HUES6 (cell line): ENCODE measurements at regions not wholly inside any gene's neighbourhood (a gene's known extent, or its start where the extent isn't known, plus 50 kb on each side); places are given as distances from the start of the nearest gene placed in this dataset.
"Not testable (repeated sequence)": the region's sequence is repeated elsewhere in the genome, so short reads cannot be mapped to it uniquely, and the experiment has no call there.

Source experiments
- H3K27ac ChIP-seq: 2 replicates; pipeline ENCODE4 v1.7.0; 2013; ENCODE audit warnings: low read depth, mild to moderate bottlenecking, low read length, inconsistent platforms
- H3K27me3 ChIP-seq: 2 replicates; pipeline ENCODE4 v1.6.1; 2013; ENCODE audit warnings: low read length; ENCODE audit not compliant: control insufficient read depth, insufficient read depth
- H3K36me3 ChIP-seq: 2 replicates; pipeline ENCODE4 v1.6.1; 2013; ENCODE audit warnings: low read length; ENCODE audit not compliant: control insufficient read depth, insufficient read depth
- H3K4me1 ChIP-seq: 2 replicates; pipeline ENCODE4 v1.6.1; 2013; ENCODE audit warnings: low read length; ENCODE audit not compliant: control insufficient read depth, insufficient read depth
- H3K4me3 ChIP-seq: 2 replicates; pipeline ENCODE4 v1.5.1; 2013; ENCODE audit warnings: low read depth, low read length
- H3K9ac ChIP-seq: one replicate; pipeline ENCODE4 v1.6.1; 2013; ENCODE audit warnings: mild to moderate bottlenecking, low read length
- H3K9me3 ChIP-seq: 2 replicates; pipeline ENCODE4 v1.6.1; 2013; ENCODE audit warnings: low read depth, low read length; ENCODE audit not compliant: control insufficient read depth, insufficient read depth

- not testable (repeated sequence) for H3K36me3 ChIP-seq, H3K27me3 ChIP-seq, H3K9me3 ChIP-seq, H3K4me1 ChIP-seq, H3K9ac ChIP-seq, H3K27ac ChIP-seq, H3K4me3 ChIP-seq
Observed at GRCh38 chr7:16250655-16251054, 170.7 kb downstream of the CRPPA start.

DNA sequence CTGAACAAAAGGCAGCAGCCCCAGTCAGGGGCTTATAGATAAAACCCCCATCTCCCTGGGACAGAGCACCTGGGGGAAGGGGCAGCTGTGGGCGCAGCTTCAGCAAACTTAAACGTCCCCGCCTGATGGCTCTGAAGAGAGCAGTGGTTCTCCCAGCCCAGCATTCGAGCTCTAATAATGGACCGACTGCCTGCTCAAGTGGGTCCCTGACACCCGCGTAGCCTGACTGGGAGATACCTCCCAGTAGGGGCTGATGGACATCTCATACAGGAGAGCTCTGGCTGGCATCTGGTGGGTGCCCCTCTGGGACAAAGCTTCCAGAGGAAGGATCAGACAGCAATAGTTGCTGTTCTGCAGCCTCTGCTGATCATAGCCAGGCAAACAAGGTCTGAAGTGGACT is 172.1 kb downstream of the CRPPA start:
- not testable (repeated sequence) for H3K27ac ChIP-seq, H3K4me1 ChIP-seq, H3K27me3 ChIP-seq, H3K4me3 ChIP-seq, H3K9me3 ChIP-seq, H3K36me3 ChIP-seq, H3K9ac ChIP-seq

DNA sequence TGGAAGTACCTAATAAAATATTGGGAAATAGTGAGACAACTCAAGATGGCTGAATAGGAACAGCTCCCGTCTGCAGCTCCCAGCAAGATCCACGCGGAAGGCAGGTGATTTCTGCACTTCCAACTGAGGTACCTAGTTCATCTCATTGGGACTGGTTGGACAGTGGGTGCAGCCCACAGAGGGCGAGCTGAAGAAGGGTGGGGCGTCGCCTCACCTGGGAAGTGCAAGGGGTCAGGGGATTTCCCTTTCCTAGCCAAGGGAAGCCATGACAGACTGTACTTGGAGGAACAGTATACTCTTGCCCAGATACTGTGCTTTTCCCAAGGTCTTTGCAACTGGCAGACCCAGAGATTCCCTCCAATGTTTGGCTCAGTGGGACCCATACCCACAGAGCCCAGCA is 172.8 kb downstream of the CRPPA start:
- not testable (repeated sequence) for H3K9me3 ChIP-seq, H3K27ac ChIP-seq, H3K36me3 ChIP-seq, H3K9ac ChIP-seq, H3K27me3 ChIP-seq, H3K4me1 ChIP-seq, H3K4me3 ChIP-seq

- H3K27ac ChIP-seq: no peak overlapping the region
- no peak overlapping the region for H3K9ac ChIP-seq
- H3K27me3 ChIP-seq: no peaks in the 10 kb centered on the region
- no peaks in the 10 kb centered on the region for H3K36me3 ChIP-seq
- H3K4me3 ChIP-seq: no peak overlapping the region
- no peaks in the 10 kb centered on the region for H3K4me1 ChIP-seq
- no peaks in the 10 kb centered on the region for H3K9me3 ChIP-seq
Observed at GRCh38 chr7:16244469-16244868, 176.9 kb downstream of the CRPPA start.

DNA sequence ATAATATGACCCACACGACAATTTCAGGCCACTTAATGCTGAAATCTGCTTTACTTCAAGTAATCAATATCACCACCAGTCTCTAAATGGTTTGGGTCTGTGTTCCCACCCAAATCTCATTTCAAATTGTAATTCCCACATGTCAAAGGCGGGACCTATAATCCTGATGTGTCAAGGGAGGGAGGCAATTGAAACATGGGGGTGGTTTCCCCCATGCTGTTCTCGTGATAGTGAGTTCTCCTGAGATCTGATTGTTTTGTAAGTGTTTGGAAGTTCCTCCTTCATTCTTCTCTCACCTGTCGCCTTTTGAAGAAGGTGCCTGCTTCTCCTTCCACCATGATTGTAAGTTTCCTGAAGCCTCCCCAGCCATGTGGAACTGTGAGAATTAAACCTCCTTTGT is 178.4 kb downstream of the CRPPA start:
- no peak overlapping the region for H3K4me3 ChIP-seq
- no peak overlapping the region for H3K9ac ChIP-seq
- H3K27me3 ChIP-seq: no peaks in the 10 kb centered on the region
- no peak overlapping the region for H3K27ac ChIP-seq
- no peaks in the 10 kb centered on the region for H3K4me1 ChIP-seq
- no peaks in the 10 kb centered on the region for H3K36me3 ChIP-seq
- no peaks in the 10 kb centered on the region for H3K9me3 ChIP-seq

DNA sequence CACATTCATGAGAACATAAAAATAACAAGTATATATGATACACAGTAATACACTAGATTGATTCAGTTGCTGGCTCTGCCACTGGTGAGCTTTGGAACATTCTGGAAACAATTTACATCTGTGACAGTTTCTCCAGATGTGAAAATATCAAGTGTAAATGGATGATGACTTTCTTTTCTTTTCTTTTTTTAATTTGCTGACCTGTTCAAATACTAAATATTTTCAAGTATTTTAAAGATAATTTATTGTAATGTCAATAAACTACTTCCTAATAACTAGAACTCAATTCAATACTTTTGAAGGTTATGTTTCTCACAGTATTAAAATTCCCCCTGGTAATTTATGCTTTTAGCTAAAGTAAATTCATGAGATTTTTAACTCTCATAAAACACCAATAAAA is 180.3 kb downstream of the CRPPA start:
- H3K9me3 ChIP-seq: no peaks in the 10 kb centered on the region
- no peaks in the 10 kb centered on the region for H3K4me1 ChIP-seq
- no peaks in the 10 kb centered on the region for H3K27me3 ChIP-seq
- no peak overlapping the region for H3K4me3 ChIP-seq
- no peak overlapping the region for H3K9ac ChIP-seq
- H3K36me3 ChIP-seq: no peaks in the 10 kb centered on the region
- H3K27ac ChIP-seq: no peak overlapping the region

GRCh38 chr7:16236381-16236780 is 185.0 kb downstream of the CRPPA start:
- Histone ChIP-seq H3K4me1 (no peaks in the 10 kb centered on the region), H3K9ac (no peak overlapping the region), H3K4me3 (no peak overlapping the region), H3K36me3 (no peaks in the 10 kb centered on the region), H3K27ac (no peak overlapping the region), H3K9me3 (peaks cover 4% of the 10 kb centered on the region), H3K27me3 (no peaks in the 10 kb centered on the region)

DNA sequence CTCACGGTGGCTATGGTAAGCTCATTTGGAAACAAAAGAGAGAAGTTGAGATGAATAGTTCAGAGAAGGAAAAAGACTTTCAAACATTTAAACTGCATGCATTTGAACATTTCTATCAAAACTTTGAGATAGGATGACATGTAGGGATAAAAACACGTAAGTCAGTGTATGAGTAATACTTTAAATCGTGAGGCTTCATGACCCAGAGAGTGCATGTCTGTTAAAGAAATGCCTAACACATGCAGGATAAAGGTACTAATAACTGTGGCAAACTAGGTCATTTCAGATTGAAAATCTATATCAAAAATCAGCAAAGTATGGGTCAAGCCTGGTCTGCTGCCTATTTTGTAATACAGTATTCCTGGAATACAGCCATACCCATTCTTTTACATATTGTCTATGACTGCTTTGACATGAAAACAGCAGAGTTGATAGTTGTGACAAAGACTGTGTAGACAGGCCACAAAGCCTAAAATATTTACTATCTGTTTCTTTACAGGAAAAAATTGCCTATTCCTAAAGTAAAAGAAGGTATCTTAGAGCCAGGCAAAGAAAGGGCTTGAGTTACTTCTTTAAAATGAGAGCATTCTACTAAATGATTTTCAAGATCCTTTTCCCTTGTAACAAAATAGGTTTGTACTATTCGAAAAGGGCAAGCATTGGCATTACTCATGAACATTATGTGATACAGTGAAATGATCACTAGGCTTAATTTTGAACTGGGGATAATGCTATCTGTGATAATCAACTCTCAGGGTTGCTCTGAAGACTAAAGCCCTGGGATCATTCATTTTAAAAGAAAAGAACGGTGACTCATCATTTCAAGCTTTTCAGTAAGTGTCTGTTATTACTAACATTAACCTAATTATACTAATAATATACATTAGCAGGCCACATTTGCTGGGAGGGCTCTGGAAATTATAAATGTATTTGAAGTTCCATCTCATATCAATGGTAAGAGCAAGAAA is 185.9 kb downstream of the CRPPA start:
- Histone ChIP-seq H3K9ac (no peak overlapping the region), H3K4me1 (no peaks in the 10 kb centered on the region), H3K9me3 (peaks cover 13% of the 10 kb centered on the region), H3K36me3 (no peaks in the 10 kb centered on the region), H3K27me3 (no peaks in the 10 kb centered on the region), H3K27ac (no peak overlapping the region), H3K4me3 (no peak overlapping the region)

DNA sequence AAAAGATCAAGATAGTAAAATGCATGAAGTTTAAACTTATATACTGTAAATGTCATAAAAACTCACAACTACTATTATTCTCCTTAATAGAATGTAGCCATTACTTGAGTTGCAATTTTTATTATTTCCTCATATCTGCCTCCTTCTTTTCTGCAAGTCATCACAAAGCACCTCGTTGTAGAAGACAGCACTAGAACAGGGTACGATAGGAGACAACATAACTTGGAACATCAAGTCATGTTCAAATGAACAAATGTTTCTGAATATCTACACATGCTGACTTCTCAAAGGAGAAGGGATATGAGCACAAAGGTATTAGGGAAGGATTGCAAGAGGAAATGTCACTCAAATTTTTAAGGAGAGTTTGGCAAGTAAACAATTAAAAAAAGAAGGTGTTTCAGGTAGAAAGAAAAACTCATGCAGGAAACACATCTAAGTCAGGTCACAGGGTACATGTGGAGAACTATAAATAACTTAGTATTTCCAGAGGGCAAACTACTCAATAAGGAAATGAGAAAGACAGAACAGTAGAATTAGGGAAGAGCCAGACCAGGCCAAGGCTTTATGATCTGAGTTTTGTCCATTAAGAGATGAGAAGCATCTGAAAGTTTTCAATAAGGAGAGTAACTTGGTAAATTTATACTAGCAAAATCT is 186.7 kb downstream of the CRPPA start:
- no peaks in the 10 kb centered on the region for H3K27me3 ChIP-seq
- H3K4me1 ChIP-seq: no peaks in the 10 kb centered on the region
- H3K4me3 ChIP-seq: no peak overlapping the region
- no peak overlapping the region for H3K27ac ChIP-seq
- H3K36me3 ChIP-seq: no peaks in the 10 kb centered on the region
- peaks cover 19% of the 10 kb centered on the region for H3K9me3 ChIP-seq
- H3K9ac ChIP-seq: no peak overlapping the region

DNA sequence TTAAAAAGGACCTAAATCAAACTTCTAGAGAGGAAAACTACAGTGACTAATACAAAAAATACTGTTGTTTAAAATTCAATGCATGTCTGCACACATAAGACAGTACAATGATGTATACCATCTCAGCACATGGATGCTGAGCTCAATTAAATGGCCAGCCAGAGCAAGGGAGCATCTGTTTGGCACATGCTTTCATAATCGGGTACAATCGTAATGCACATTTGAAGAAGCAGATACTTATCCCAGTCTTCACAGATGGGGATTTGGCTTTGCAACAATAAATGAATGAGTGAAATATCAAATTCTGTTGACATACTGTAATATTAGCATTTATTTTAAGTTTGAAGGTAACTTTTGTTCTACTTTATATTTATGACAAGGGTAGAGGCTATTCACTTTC is 187.8 kb downstream of the CRPPA start:
- no peaks in the 10 kb centered on the region for H3K36me3 ChIP-seq
- no peaks in the 10 kb centered on the region for H3K4me1 ChIP-seq
- H3K9me3 ChIP-seq: peaks cover 19% of the 10 kb centered on the region
- H3K27me3 ChIP-seq: no peaks in the 10 kb centered on the region
- H3K9ac ChIP-seq: no peak overlapping the region
- H3K27ac ChIP-seq: no peak overlapping the region
- no peak overlapping the region for H3K4me3 ChIP-seq

- Histone ChIP-seq H3K9me3 (peaks cover 19% of the 10 kb centered on the region), H3K4me3 (no peak overlapping the region), H3K27me3 (no peaks in the 10 kb centered on the region), H3K4me1 (no peaks in the 10 kb centered on the region), H3K27ac (no peak overlapping the region), H3K9ac (no peak overlapping the region), H3K36me3 (no peaks in the 10 kb centered on the region)
Observed at GRCh38 chr7:16232273-16232672, 189.1 kb downstream of the CRPPA start.
